HEK293 (cell line): ENCODE measurements at regions not wholly inside any gene's neighbourhood (a gene's known extent, or its start where the extent isn't known, plus 50 kb on each side); places are given as distances from the start of the nearest gene placed in this dataset.

Experiments used
- CTCF ChIA-PET: fragments of 350-600 bp; formaldehyde crosslinking; extraction: SDS; loops from one replicate; lab custom pipeline; 2021; ENCODE audit warnings: antibody characterized with exemption; lab: Yijun Ruan, JAX
- POLR2A ChIA-PET: fragments of 300-600 bp; formaldehyde crosslinking; extraction: SDS; loops from one replicate; lab custom pipeline; 2020; ENCODE audit warnings: antibody characterized with exemption, inconsistent platforms; lab: Yijun Ruan, JAX
- H3K27ac ChIP-seq: fragments of 200-500 bp; sonication (Bioruptor generic); 2 replicates; pipeline ENCODE4 v1.5.1; 2014; ENCODE audit warnings: low read depth, low read length, control low read depth, inconsistent platforms; ENCODE audit errors: extremely low read depth
- H3K36me3 ChIP-seq, 2 experiments: fragments of 200-500 bp in 1 of 2; sonication (Bioruptor generic) in 1 of 2; 1 replicate in 1 of 2; 2 replicates in 1 of 2; pipeline ENCODE4 v1.5.1; 2014 to 2017; ENCODE audit warnings: inconsistent platforms in 2 of 2, low read length in 2 of 2; ENCODE audit not compliant: control insufficient read depth in 2 of 2, insufficient read depth in 1 of 2
- H3K4me1 ChIP-seq: fragments of 200-500 bp; sonication (Bioruptor generic); 2 replicates; pipeline ENCODE4 v1.5.1; 2014; ENCODE audit warnings: mild to moderate bottlenecking, low read length, inconsistent platforms; ENCODE audit not compliant: control insufficient read depth, insufficient read depth
- H3K4me3 ChIP-seq: 2 replicates; pipeline ENCODE4 v1.5.1; 2011; ENCODE audit warnings: low read depth, mild to moderate bottlenecking, control low read depth, low read length, moderate library complexity
- H3K9me3 ChIP-seq: fragments of 200-500 bp; sonication (Bioruptor generic); 2 replicates; pipeline ENCODE4 v1.5.1; 2014; ENCODE audit warnings: low read depth, low read length, inconsistent platforms; ENCODE audit not compliant: control insufficient read depth, insufficient read depth
- BCL11A ChIP-seq: fragments of 450-650 bp; formaldehyde crosslinking; IDR thresholded peaks from 2 replicates; pipeline ENCODE4 v1.5.1; 2016; ENCODE audit warnings: low read depth, missing biosample characterization, missing genetic modification characterization
- KLF7 ChIP-seq: fragments of 450-650 bp; formaldehyde crosslinking; IDR thresholded peaks from 2 replicates; pipeline ENCODE4 v1.5.1; 2016; ENCODE audit warnings: missing biosample characterization, missing genetic modification characterization, borderline replicate concordance
- PRDM1 ChIP-seq: fragments of 450-650 bp; formaldehyde crosslinking; IDR thresholded peaks from 2 replicates; pipeline ENCODE4; 2016; ENCODE audit warnings: missing biosample characterization, missing genetic modification characterization
- SCRT2 ChIP-seq: fragments of 450-650 bp; formaldehyde crosslinking; IDR thresholded peaks from 2 replicates; pipeline ENCODE4 v1.5.1; 2016; ENCODE audit warnings: missing biosample characterization, missing genetic modification characterization
- ZFP69B ChIP-seq: fragments of 450-650 bp; formaldehyde crosslinking; IDR thresholded peaks from 2 replicates; pipeline ENCODE4 v1.5.1; 2016; ENCODE audit warnings: missing biosample characterization, missing genetic modification characterization
- ZNF239 ChIP-seq: fragments of 450-650 bp; formaldehyde crosslinking; IDR thresholded peaks from 2 replicates; pipeline ENCODE4 v1.5.1; 2016; ENCODE audit warnings: missing biosample characterization, missing genetic modification characterization
- ZNF341 ChIP-seq: fragments of 450-650 bp; formaldehyde crosslinking; IDR thresholded peaks from 2 replicates; pipeline ENCODE4; 2016; ENCODE audit warnings: low read depth, missing biosample characterization, missing genetic modification characterization
- ZNF354C ChIP-seq: fragments of 450-650 bp; formaldehyde crosslinking; IDR thresholded peaks from 2 replicates; pipeline ENCODE4 v1.5.1; 2016; ENCODE audit warnings: missing biosample characterization, missing genetic modification characterization, low read depth, borderline replicate concordance
- ZNF366 ChIP-seq: fragments of 450-650 bp; formaldehyde crosslinking; conservative IDR thresholded peaks from 2 replicates; pipeline ENCODE4 v1.5.1; 2016; ENCODE audit warnings: missing biosample characterization, missing genetic modification characterization
- ZNF404 ChIP-seq: fragments of 450-650 bp; formaldehyde crosslinking; IDR thresholded peaks from 2 replicates; pipeline ENCODE4 v1.5.1; 2017; ENCODE audit warnings: missing biosample characterization, missing genetic modification characterization
- ZNF473 ChIP-seq: fragments of 450-650 bp; formaldehyde crosslinking; IDR thresholded peaks from 2 replicates; pipeline ENCODE4 v1.5.1; 2017; ENCODE audit warnings: missing biosample characterization, missing genetic modification characterization
- ZNF529 ChIP-seq: fragments of 450-650 bp; formaldehyde crosslinking; IDR thresholded peaks from 2 replicates; pipeline ENCODE4 v1.5.1; 2017; ENCODE audit warnings: missing genetic modification characterization, missing biosample characterization; ENCODE audit not compliant: insufficient replicate concordance
- ZNF629 ChIP-seq: fragments of 450-650 bp; formaldehyde crosslinking; IDR thresholded peaks from 2 replicates; pipeline ENCODE4 v1.5.1; 2017; ENCODE audit warnings: missing biosample characterization, missing genetic modification characterization
- ZNF768 ChIP-seq: fragments of 450-650 bp; formaldehyde crosslinking; IDR thresholded peaks from 2 replicates; pipeline ENCODE4 v1.5.1; 2018; ENCODE audit warnings: missing biosample characterization, mild to moderate bottlenecking, missing genetic modification characterization
- ZSCAN23 ChIP-seq: fragments of 450-650 bp; formaldehyde crosslinking; IDR thresholded peaks from 2 replicates; pipeline ENCODE4 v1.5.1; 2016; ENCODE audit warnings: missing biosample characterization, missing genetic modification characterization
- TF ChIP-seq, protein P1 (sequence below): fragments of 450-650 bp; formaldehyde crosslinking; conservative IDR thresholded peaks from 2 replicates; pipeline ENCODE4 v1.5.1; 2016; ENCODE audit warnings: low read depth, missing biosample characterization, missing genetic modification characterization
- TF ChIP-seq, protein P2 (sequence below): fragments of 450-650 bp; formaldehyde crosslinking; IDR thresholded peaks from 2 replicates; pipeline ENCODE4 v1.5.1; 2016; ENCODE audit warnings: missing biosample characterization, missing genetic modification characterization
- TF ChIP-seq, protein P3 (sequence below): fragments of 450-650 bp; formaldehyde crosslinking; IDR thresholded peaks from 2 replicates; pipeline ENCODE4 v1.5.1; 2017; ENCODE audit warnings: missing biosample characterization, missing genetic modification characterization
- TF ChIP-seq, protein P4 (sequence below): fragments of 450-650 bp; formaldehyde crosslinking; IDR thresholded peaks from 2 replicates; pipeline ENCODE4 v1.5.1; 2016; ENCODE audit warnings: missing biosample characterization, missing genetic modification characterization

DNA sequence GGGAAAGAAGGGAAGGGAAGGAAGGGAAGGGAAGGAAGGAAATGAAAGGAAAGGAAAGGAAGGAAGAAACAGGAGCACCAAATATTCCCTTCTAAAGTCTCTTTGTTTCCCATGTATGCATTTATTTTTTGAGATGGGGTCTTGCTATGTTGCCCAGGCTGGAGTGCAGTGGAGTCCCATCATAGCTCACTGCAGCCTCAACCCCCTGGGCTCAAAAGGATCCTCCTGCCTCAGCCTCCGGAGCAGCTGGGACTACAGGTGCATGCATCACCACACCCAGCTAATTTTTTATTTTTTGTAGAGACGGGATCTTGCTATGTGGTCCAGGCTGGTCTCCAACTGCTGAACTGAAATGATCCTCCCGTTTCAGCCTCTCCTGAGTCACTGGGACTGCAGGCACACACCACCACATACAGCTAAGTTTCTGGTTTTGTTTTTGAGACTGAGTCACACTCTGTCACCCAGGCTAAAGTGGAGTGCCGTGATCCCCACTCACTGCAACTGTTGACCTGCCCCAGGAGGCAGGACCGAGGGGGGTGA is 102.8 kb downstream of the CRLF2 start:
- POLR2A ChIA-PET = no interaction called here
- Histone ChIP-seq H3K27ac (no peak overlapping the region), H3K36me3 (no peaks in the 10 kb centered on the region)

DNA sequence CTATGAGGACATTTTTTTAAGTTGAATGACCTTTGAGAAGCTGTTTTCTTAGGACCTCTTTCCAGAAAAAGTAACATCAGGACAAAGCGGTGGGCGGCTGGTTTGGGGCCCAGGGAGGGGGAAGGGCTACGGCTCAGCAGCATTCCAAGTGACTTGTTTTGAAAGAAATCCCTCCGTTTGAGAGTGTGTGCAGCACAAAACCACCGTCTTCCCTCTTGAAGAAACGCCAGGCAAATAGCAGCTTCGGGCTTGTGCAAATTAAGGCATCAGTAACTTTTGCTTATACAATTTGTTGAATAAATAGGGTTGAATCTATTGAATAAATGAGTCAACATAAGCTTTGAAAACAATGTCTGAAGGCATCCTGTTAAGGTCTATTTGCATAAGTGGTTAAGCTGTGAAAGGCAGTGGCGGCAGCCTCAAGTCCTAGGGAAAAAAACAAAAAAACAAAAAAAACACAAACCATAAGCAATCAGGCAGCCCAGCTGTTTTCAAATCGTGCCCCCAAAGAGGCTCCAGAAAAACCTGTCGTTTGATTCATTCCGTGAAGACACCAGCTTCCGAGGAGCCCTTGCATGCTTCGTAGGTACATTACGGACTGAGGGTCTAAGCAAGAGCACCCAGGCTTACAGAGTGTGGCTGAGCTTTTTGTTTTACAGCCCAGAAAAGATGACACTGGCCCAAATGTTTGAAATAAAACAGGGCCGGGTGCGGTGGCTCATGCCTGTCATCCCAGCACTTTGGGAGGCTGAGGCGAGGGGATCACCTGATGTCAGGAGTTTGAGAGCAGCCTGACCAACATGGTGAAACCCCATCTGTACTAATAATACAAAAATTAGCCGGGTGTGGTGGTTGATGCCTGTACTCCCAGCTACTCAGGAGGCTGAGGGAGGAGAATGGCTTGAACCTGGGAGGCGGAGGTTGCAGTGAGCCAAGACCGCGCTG is 103.7 kb downstream of the CRLF2 start:
- no peak overlapping the region for H3K4me3 ChIP-seq
- CTCF ChIA-PET = no interaction called here
- TF ChIP-seq ZNF404 (tag by site-specific recombination) = no peak
- no peak for TF ChIP-seq ZNF629 (tag by site-specific recombination)
- TF ChIP-seq ZNF354C (tag by site-specific recombination) = no peak
- no peak for TF ChIP-seq ZNF768
- TF ChIP-seq, protein P1, sequence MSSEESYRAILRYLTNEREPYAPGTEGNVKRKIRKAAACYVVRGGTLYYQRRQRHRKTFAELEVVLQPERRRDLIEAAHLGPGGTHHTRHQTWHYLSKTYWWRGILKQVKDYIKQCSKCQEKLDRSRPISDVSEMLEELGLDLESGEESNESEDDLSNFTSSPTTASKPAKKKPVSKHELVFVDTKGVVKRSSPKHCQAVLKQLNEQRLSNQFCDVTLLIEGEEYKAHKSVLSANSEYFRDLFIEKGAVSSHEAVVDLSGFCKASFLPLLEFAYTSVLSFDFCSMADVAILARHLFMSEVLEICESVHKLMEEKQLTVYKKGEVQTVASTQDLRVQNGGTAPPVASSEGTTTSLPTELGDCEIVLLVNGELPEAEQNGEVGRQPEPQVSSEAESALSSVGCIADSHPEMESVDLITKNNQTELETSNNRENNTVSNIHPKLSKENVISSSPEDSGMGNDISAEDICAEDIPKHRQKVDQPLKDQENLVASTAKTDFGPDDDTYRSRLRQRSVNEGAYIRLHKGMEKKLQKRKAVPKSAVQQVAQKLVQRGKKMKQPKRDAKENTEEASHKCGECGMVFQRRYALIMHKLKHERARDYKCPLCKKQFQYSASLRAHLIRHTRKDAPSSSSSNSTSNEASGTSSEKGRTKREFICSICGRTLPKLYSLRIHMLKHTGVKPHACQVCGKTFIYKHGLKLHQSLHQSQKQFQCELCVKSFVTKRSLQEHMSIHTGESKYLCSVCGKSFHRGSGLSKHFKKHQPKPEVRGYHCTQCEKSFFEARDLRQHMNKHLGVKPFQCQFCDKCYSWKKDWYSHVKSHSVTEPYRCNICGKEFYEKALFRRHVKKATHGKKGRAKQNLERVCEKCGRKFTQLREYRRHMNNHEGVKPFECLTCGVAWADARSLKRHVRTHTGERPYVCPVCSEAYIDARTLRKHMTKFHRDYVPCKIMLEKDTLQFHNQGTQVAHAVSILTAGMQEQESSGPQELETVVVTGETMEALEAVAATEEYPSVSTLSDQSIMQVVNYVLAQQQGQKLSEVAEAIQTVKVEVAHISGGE (tag by site-specific recombination) = no peak
- TF ChIP-seq BCL11A (tag by site-specific recombination) = no peak
- TF ChIP-seq SCRT2 (tag by site-specific recombination) = no peak
- TF ChIP-seq, protein P2, sequence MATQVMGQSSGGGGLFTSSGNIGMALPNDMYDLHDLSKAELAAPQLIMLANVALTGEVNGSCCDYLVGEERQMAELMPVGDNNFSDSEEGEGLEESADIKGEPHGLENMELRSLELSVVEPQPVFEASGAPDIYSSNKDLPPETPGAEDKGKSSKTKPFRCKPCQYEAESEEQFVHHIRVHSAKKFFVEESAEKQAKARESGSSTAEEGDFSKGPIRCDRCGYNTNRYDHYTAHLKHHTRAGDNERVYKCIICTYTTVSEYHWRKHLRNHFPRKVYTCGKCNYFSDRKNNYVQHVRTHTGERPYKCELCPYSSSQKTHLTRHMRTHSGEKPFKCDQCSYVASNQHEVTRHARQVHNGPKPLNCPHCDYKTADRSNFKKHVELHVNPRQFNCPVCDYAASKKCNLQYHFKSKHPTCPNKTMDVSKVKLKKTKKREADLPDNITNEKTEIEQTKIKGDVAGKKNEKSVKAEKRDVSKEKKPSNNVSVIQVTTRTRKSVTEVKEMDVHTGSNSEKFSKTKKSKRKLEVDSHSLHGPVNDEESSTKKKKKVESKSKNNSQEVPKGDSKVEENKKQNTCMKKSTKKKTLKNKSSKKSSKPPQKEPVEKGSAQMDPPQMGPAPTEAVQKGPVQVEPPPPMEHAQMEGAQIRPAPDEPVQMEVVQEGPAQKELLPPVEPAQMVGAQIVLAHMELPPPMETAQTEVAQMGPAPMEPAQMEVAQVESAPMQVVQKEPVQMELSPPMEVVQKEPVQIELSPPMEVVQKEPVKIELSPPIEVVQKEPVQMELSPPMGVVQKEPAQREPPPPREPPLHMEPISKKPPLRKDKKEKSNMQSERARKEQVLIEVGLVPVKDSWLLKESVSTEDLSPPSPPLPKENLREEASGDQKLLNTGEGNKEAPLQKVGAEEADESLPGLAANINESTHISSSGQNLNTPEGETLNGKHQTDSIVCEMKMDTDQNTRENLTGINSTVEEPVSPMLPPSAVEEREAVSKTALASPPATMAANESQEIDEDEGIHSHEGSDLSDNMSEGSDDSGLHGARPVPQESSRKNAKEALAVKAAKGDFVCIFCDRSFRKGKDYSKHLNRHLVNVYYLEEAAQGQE (tag by site-specific recombination) = no peak
- no peak for TF ChIP-seq ZFP69B
- TF ChIP-seq ZNF473 (tag by site-specific recombination) = no peak
- no peak for TF ChIP-seq ZNF529 (tag by site-specific recombination)
- no peak for TF ChIP-seq ZNF341 (tag by site-specific recombination)
- TF ChIP-seq KLF7 (tag by site-specific recombination) = no peak
- no peak for TF ChIP-seq PRDM1
- TF ChIP-seq ZNF239 (tag by site-specific recombination) = no peak
- TF ChIP-seq, protein P3, sequence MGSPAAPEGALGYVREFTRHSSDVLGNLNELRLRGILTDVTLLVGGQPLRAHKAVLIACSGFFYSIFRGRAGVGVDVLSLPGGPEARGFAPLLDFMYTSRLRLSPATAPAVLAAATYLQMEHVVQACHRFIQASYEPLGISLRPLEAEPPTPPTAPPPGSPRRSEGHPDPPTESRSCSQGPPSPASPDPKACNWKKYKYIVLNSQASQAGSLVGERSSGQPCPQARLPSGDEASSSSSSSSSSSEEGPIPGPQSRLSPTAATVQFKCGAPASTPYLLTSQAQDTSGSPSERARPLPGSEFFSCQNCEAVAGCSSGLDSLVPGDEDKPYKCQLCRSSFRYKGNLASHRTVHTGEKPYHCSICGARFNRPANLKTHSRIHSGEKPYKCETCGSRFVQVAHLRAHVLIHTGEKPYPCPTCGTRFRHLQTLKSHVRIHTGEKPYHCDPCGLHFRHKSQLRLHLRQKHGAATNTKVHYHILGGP = no peak
- TF ChIP-seq ZSCAN23 (tag by site-specific recombination) = no peak
- TF ChIP-seq ZNF366 (tag by site-specific recombination) = no peak
- TF ChIP-seq, all 188 proteins: peak for 0
- H3K4me1 ChIP-seq = no peaks in the 10 kb centered on the region
- H3K36me3 ChIP-seq = no peaks in the 10 kb centered on the region
- POLR2A ChIA-PET = no interaction called here
- H3K9me3 ChIP-seq = no peaks in the 10 kb centered on the region
- no peak overlapping the region for H3K27ac ChIP-seq

More for the DNA sequence above, 102.8 kb downstream of the CRLF2 start:
- TF ChIP-seq, protein P4, sequence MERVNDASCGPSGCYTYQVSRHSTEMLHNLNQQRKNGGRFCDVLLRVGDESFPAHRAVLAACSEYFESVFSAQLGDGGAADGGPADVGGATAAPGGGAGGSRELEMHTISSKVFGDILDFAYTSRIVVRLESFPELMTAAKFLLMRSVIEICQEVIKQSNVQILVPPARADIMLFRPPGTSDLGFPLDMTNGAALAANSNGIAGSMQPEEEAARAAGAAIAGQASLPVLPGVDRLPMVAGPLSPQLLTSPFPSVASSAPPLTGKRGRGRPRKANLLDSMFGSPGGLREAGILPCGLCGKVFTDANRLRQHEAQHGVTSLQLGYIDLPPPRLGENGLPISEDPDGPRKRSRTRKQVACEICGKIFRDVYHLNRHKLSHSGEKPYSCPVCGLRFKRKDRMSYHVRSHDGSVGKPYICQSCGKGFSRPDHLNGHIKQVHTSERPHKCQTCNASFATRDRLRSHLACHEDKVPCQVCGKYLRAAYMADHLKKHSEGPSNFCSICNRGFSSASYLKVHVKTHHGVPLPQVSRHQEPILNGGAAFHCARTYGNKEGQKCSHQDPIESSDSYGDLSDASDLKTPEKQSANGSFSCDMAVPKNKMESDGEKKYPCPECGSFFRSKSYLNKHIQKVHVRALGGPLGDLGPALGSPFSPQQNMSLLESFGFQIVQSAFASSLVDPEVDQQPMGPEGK (tag by site-specific recombination) = no peak
- TF ChIP-seq SCRT2 (tag by site-specific recombination) = no peak
- CTCF ChIA-PET = no interaction called here
- no peaks in the 10 kb centered on the region for H3K9me3 ChIP-seq
- H3K4me1 ChIP-seq = no peaks in the 10 kb centered on the region
- H3K4me3 ChIP-seq = no peak overlapping the region
